Small intestine (tissue), 7 donors: ENCODE measurements at regions not wholly inside any gene's neighbourhood (a gene's known extent, or its start where the extent isn't known, plus 50 kb on each side); places are given as distances from the start of the nearest gene placed in this dataset.

Source experiments
- DNase-seq, 2 donors: peaks; one replicate each; pipeline versions ENCODE4 v3.0.0 to v3.0.0-alpha.2; 2013
- FAIRE-seq: peaks from 2 replicates; lab custom pipeline; 2012; peaks lifted over from hg19 to GRCh38; lab: Jason Lieb, UNC
- H3K27ac ChIP-seq, 3 donors: one replicate each; pipeline ENCODE4 v1.5.1; 2013; ENCODE audit warnings: low read length in 2 of 3, mild to moderate bottlenecking in 2 of 3, control low read depth in 1 of 3, inconsistent platforms in 1 of 3, low read depth in 1 of 3, moderate library complexity in 1 of 3
- H3K27me3 ChIP-seq, 3 donors: one replicate each; pipeline ENCODE4 v1.6.1; 2013; ENCODE audit warnings: low read length in 3 of 3, inconsistent platforms in 1 of 3; ENCODE audit not compliant: control insufficient read depth in 3 of 3, insufficient read depth in 3 of 3
- H3K36me3 ChIP-seq, 3 donors: one replicate each; pipeline ENCODE4 v1.6.1; 2013; ENCODE audit warnings: low read length in 3 of 3, inconsistent platforms in 1 of 3, low read depth in 1 of 3, mild to moderate bottlenecking in 1 of 3, moderate library complexity in 1 of 3; ENCODE audit not compliant: control insufficient read depth in 3 of 3, insufficient read depth in 2 of 3
- H3K4me1 ChIP-seq, 3 donors: one replicate each; pipeline ENCODE4 v1.6.1; 2013; ENCODE audit warnings: low read length in 2 of 3, inconsistent platforms in 1 of 3, low read depth in 1 of 3, mild to moderate bottlenecking in 1 of 3, moderate library complexity in 1 of 3; ENCODE audit not compliant: control insufficient read depth in 3 of 3, insufficient read depth in 2 of 3
- H3K4me3 ChIP-seq, 3 donors: one replicate each; pipeline ENCODE4 v1.5.1; 2013; ENCODE audit warnings: low read length in 3 of 3, control low read depth in 1 of 3, inconsistent platforms in 1 of 3, low read depth in 1 of 3, mild to moderate bottlenecking in 1 of 3, moderate library complexity in 1 of 3
- H3K9me3 ChIP-seq, 2 donors: one replicate each; pipeline ENCODE4 v1.6.1; 2013; ENCODE audit warnings: low read depth in 1 of 2, low read length in 1 of 2; ENCODE audit not compliant: control insufficient read depth in 2 of 2, insufficient read depth in 1 of 2
- WGBS, 3 donors: extraction: QIAGEN DNeasy Blood & Tissue Kit; methylation state at CpG; one replicate each; pipeline ENCODE4 v1.1.7; 2013; 5-methylcytosine and 5-hydroxymethylcytosine counted together
- donor health status: healthy with polysubstance abuse.
- donor health status: control.
- donor health status: control.
- donor health status: Bipolar disorder and iron deficiency.
- donor health status: healthy.

- H3K27ac ChIP-seq: no peak overlapping the region
- H3K4me3 ChIP-seq: no peak overlapping the region
- no peaks in the 10 kb centered on the region for H3K4me1 ChIP-seq
- no peaks in the 10 kb centered on the region for H3K36me3 ChIP-seq
- no peaks in the 10 kb centered on the region for H3K27me3 ChIP-seq
- no peaks in the 10 kb centered on the region for H3K9me3 ChIP-seq
- FAIRE-seq (no peak), DNase-seq (no peak)
- WGBS, 3 donors: 55 to 82% (median 70%) methylated on average over 8 of the region's 8 CpGs
Measured at GRCh38 chr7:142407939-142408570, 150.2 kb upstream of the PRSS58 start.

GRCh38 chr7:142405122-142405765 is 147.4 kb upstream of the PRSS58 start:
- H3K27me3 ChIP-seq: no peaks in the 10 kb centered on the region
- WGBS, 3 donors: 84 to 94% (median 84%) methylated on average over 7 of the region's 7 CpGs
- FAIRE-seq: no peak
- no peak overlapping the region for H3K27ac ChIP-seq
- no peaks in the 10 kb centered on the region for H3K9me3 ChIP-seq
- no peaks in the 10 kb centered on the region for H3K36me3 ChIP-seq
- H3K4me1 ChIP-seq: no peaks in the 10 kb centered on the region
- no peak for DNase-seq
- H3K4me3 ChIP-seq: no peak overlapping the region

GRCh38 chr7:142401951-142402350 is 144.1 kb upstream of the PRSS58 start:
- H3K36me3 ChIP-seq: no peaks in the 10 kb centered on the region
- H3K9me3 ChIP-seq: no peaks in the 10 kb centered on the region
- FAIRE-seq: no peak
- H3K27me3 ChIP-seq: no peaks in the 10 kb centered on the region
- WGBS, 3 donors: 73 to 84% (median 74%) methylated on average over 3 of the region's 3 CpGs
- no peak overlapping the region for H3K4me3 ChIP-seq
- no peaks in the 10 kb centered on the region for H3K4me1 ChIP-seq
- H3K27ac ChIP-seq: no peak overlapping the region
- no peak for DNase-seq

- Histone ChIP-seq H3K4me1 (no peaks in the 10 kb centered on the region), H3K4me3 (no peak overlapping the region), H3K9me3 (no peaks in the 10 kb centered on the region), H3K36me3 (no peaks in the 10 kb centered on the region), H3K27me3 (no peaks in the 10 kb centered on the region), H3K27ac (no peak overlapping the region)
- 73 to 85% (median 77%) methylated on average over 5 of the region's 5 CpGs for WGBS, 3 donors
- FAIRE-seq (no peak), DNase-seq (no peak)
Measured at GRCh38 chr7:142400042-142400533, 142.2 kb upstream of the PRSS58 start.

- FAIRE-seq (no peak), DNase-seq (peak in 1 of 2 donors; percentile 35)
- H3K27me3 ChIP-seq: no peaks in the 10 kb centered on the region
- H3K4me1 ChIP-seq: peaks cover 0 to 34% (median 2%) of the 10 kb centered on the region in 3 donors
- H3K36me3 ChIP-seq: no peaks in the 10 kb centered on the region
- no peak overlapping the region for H3K27ac ChIP-seq
- no peak overlapping the region for H3K4me3 ChIP-seq
- H3K9me3 ChIP-seq: no peaks in the 10 kb centered on the region
- whole genome bisulfite sequencing, 3 donors: 72 to 91% (median 74%) methylated on average over 6 of the region's 6 CpGs
Measured at GRCh38 chr7:142391191-142391992, 133.5 kb upstream of the PRSS58 start.

GRCh38 chr7:142389544-142389943 is 131.7 kb upstream of the PRSS58 start:
- Histone ChIP-seq H3K36me3 (no peaks in the 10 kb centered on the region), H3K4me3 (no peak overlapping the region), H3K27ac (peak overlapping the region in 2 of 3 donors; percentile 30 to 55), H3K9me3 (no peaks in the 10 kb centered on the region), H3K27me3 (no peaks in the 10 kb centered on the region), H3K4me1 (peaks cover 0 to 34% (median 2%) of the 10 kb centered on the region in 3 donors)
- DNase-seq: peak; percentile 37 to 85
- no peak for FAIRE-seq
- WGBS, 3 donors: 8 to 39% (median 20%) methylated on average over 7 of the region's 7 CpGs

- Histone ChIP-seq H3K36me3 (no peaks in the 10 kb centered on the region), H3K27me3 (no peaks in the 10 kb centered on the region), H3K4me3 (no peak overlapping the region), H3K9me3 (no peaks in the 10 kb centered on the region), H3K4me1 (peaks cover 0 to 28% (median 2%) of the 10 kb centered on the region in 3 donors), H3K27ac (no peak overlapping the region)
- peak; percentile 65 to 74 for DNase-seq
- WGBS, 3 donors: 35 to 40% (median 39%) methylated on average over 8 of the region's 8 CpGs
- no peak for FAIRE-seq
Measured at GRCh38 chr7:142385491-142386340, 127.9 kb upstream of the PRSS58 start.
